NCI-H1092 treated with DMSO at 0.1 percent for 48 hours (cell line): ENCODE measurements at regions not wholly inside any gene's neighbourhood (a gene's known extent, or its start where the extent isn't known, plus 50 kb on each side); places are given as distances from the start of the nearest gene placed in this dataset.
"Not testable (repeated sequence)": the region's sequence is repeated elsewhere in the genome, so short reads cannot be mapped to it uniquely, and the experiment has no call there.

Experiments used
- DNase-seq: peaks from one replicate; lab custom pipeline; 2025; lab: John Stamatoyannopoulos, UW

DNA sequence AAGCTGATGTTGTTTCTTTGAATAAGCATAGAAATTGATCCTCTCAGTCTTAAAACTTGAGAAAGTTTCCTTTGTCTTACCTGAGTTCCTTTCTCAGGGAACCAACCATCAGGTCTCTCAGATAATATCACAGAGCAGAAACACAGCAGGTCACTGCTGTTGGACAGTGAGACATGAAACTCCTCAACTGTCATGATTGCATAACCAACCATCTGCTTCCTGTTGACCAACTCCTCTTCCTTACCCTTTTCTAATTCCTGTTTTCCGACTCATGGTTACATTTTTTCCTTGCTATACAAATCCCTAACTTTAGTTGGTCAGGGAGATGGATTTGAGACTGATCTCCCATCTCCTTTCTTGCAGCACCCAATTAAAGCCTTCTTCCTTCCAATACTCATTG is 845.3 kb downstream of the FAM181B start:
- no peak for DNase-seq

GRCh38 chr11:81887671-81888070 is 846.0 kb downstream of the FAM181B start:
- no peak for DNase-seq

DNA sequence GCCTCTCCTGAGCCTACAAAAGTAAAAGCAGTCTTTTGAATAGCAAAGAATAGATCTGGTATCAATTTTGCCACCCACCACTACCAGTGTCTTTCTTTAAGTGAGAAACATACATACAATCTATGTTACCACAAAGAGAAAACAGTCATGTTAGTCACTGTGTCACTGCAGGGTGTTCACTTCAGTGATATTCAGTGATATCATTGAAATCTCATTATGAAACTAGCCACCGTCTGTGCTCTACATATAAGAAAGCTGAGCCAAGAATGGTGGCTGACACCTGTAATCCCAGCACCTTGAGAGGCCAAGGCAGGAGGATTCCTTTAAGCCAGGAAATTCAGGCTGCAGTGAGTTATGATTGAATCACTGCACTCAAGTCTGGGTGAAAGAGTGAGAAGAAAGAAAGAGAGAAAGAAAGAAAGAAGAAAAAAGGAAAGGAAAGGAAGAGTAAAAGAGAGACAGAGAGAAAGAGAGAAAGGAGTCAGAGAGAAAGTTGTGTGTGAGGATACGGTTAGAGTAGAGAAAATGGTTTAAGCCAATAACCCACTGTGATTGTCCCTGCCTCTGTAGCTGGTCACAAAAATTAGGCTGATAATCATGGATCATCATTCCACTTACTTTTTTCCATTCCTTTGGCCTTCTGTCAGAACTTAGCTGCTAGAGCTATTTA is 847.1 kb downstream of the FAM181B start:
- DNase-seq, result no peak

GRCh38 chr11:81874635-81875034 is 859.0 kb downstream of the FAM181B start:
- DNase-seq, result no peak

DNA sequence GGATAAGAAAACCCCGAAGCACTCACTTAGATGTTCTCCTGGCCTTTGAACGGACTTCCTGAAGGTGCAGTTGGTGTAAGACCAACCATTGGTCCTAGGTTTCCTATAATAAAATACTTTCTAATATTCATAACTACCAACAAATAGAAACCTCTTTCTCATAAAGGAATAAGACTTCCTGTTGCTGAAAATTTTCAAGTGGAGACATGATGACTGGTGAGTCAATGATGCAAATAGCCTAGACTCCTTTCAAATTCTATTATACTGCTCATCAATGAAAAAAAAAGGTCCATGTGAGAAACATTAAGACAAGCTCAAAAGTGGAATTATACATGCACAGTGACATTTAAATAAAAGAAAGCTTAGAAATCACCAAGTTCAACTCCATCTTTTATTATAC is 862.8 kb downstream of the FAM181B start:
- DNase-seq, result no peak

- DNase-seq, result no peak
These were observed 863.6 kb downstream of the FAM181B start for GRCh38 chr11:81870066-81870412.

DNA sequence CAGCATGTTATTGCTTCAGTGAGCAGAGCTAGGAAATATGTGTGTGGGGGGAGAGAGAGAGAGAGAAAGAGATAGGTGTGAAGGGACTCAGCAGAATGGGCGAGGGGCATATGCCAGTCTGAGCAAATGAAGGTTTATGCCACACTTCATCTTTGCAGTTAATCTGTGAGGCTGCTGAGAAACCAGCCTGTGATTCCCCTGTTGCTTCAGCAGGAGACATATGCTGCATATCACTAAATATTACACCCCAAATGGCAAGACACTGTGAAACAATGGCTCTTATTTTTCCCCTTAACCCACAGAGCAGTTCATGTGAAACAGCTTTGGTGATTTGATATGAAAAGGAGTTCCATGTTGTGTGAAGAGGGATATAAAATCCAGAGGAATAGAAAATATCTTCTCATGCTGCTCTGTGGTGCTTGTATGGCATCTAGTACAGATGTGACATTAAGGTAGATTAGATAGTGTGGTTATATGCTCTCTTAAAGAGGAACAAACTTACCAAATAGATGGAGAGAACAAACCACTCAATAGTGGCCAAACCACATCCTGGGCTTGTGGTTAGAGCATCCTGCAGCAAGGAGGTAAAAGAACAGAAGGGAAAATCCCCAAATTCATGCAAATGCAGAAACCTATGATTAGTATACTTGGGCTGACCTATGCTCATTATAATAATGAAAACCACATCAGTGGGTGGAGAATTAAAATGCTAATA is 864.2 kb downstream of the FAM181B start:
- no peak for DNase-seq

GRCh38 chr11:81866896-81867295 is 866.8 kb downstream of the FAM181B start:
- no peak for DNase-seq

- DNase-seq, result no peak
These were observed 876.3 kb downstream of the FAM181B start for GRCh38 chr11:81857386-81857785.

DNA sequence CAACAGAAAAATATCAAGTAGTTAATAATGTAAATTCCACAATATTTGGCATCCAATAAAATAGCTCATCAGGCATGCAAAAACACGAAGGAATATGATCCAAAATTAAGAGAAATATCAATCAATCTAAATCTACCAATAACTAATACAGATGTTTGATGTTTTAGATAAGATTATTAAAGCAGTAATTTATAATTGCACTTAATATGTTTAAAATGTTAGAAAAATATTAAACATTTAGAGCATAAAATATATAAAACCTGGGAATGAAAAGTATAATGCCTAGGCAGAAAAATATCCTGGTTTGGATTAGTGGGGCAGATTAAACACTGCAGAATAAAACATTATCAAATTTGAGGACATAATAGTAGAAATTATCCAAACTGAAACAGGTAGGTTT is 879.9 kb downstream of the FAM181B start:
- DNase-seq, result no peak

DNA sequence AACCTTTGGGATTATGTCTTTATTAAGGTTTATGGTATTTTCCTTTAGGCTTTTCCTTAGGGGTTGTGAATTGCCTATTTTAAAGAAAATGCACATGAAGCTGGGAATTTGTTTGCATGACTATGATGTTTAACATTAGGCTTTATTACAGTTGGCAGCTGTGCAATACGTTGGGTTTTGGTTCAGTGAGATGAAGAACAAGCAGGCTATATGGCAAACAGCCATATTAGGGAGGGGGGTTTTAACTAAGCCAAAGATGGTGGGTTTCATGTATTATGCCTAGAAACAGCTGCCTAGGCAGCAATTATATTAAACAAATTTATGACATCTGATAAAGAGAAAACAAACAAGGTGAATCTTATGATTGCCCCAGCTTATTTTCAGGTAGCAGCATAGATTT is 880.8 kb downstream of the FAM181B start:
- no peak for DNase-seq

- DNase-seq, result no peak
These were observed 893.3 kb downstream of the FAM181B start for GRCh38 chr11:81840380-81840779.

- no peak for DNase-seq
These were observed 893.7 kb downstream of the FAM181B start for GRCh38 chr11:81839976-81840375.

- no peak for DNase-seq
These were observed 894.6 kb downstream of the FAM181B start for GRCh38 chr11:81839016-81839415.

DNA sequence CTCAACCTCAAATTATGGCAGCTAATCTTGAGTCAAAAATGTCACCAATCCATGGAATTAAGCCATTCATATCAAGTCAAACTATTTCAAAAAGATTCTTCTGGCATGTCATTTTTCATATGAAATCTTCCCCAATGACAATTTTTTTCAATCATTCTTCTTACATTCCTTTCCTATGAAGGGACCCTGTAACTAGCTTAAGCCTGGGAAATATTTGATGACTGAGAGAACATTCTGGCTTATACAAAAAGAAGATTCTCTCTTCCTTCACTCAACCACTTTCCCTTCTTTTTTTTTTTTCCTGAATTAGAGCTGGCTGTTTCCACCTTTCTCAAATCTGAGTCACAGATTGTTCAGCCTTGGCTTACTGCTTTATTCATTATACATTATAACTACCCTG is 903.7 kb downstream of the FAM181B start:
- DNase-seq, result no peak

DNA sequence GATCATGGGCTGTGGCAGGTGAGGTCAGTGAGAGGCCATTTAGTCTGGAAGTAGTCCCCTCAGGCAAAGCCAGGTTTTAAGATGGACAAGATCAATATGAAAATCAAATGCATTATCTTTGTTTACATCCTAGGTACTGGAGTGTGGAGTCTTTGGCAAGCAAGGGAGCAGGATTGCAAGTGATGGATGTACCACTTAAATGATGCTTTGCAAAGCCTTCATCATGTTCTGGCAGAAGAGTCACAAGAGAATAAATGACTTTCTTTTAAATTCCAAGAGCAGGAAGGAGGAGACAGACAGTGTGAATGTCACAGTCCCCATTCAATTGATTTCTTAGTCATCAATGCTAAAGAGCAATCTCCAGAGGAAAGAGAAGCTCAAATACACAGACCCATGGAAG is 908.3 kb downstream of the FAM181B start:
- no peak for DNase-seq

GRCh38 chr11:81819462-81819861 is 914.2 kb downstream of the FAM181B start:
- DNase-seq, result no peak

DNA sequence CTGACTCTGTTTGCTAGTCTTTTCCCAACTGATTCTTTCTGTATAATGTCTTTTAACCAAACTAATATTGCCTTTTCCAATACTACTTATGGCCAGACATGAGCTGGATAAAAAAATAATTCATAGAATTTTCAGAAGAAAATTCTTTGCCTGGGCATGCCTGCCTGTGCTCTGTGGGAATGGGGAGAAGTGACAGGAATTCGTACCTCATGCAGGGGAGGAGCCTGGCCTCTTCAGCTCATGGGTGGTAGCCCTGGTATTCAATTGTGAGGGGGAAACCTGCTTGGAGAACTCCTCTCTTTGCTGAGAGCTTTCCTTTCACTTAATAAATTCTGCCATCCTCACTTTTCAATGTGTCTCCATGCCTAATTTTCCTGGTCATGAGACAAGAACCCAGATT is 928.8 kb downstream of the FAM181B start:
- DNase-seq, result no peak

DNA sequence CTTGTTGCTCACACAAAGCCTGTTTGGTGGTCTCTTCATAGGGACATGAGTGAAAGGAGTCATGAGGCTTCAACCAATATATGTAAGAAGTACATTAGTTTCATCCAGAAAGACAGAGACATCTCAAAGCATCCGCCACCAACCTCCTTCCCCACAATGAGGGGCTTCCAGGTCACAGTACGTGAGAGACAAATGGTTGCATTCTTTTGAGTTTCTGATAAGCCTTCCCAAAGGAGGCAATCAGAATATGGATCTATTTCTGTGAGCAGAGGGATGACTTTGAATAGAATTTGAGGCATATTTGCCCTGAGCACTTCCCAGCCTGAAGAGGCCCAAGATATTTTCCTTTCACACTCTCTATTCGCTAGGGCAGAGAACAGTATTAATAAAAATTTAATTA is 931.1 kb downstream of the FAM181B start:
- no peak for DNase-seq

GRCh38 chr11:81792416-81792815 is 941.2 kb downstream of the FAM181B start:
- no peak for DNase-seq

GRCh38 chr11:81787584-81788049 is 946.0 kb downstream of the FAM181B start:
- DNase-seq, result no peak

- DNase-seq, result no peak
These were observed 961.5 kb downstream of the FAM181B start for GRCh38 chr11:81772166-81772565.

DNA sequence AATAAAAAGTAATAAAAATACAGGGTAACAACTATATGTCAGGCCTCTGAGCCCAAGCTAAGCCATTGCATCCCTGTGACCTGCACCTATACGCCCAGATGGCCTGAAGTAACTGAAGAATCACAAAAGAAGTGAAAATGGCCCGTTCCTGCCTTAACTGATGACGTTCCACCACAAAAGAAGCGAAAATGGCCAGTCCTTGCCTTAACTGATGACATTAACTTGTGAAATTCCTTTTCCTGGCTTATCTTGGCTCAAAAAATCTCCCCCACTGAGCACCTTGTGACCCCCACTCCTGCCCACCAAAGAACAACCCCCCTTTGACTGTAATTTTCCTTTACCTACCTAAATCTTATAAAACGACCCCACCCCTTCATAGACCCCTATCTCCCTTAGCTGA is 963.8 kb downstream of the FAM181B start:
- DNase-seq, result not testable (repeated sequence)
